ENCODE measurements at regions not wholly inside any gene's neighbourhood (a gene's known extent, or its start where the extent isn't known, plus 50 kb on each side); places are given as distances from the start of the nearest gene placed in this dataset.

- Histone ChIP-seq H3K9me2 (ENCODE audit: insufficient read depth) (no peaks in the 10 kb centered on the region), H3K4me2 (ENCODE audit: low read length) (no peak overlapping the region), H3K9ac (ENCODE audit: low read length) (no peak overlapping the region), H2AFZ (ENCODE audit: low read depth, low read length, poor library complexity, severe bottlenecking) (no peak overlapping the region), H3K4me1 (ENCODE audit: control insufficient read depth in 1 of 2, insufficient read depth in 2 of 2, low read length in 2 of 2) (no peaks in the 10 kb centered on the region), H4K20me1 (ENCODE audit: insufficient read depth) (no peaks in the 10 kb centered on the region), H3K4me3 (replicated peaks in 1 of 2; ENCODE audit: low read depth in 1 of 2, low read length in 2 of 2) (no peak overlapping the region), H3K79me2 (ENCODE audit: insufficient read depth, low read length) (no peaks in the 10 kb centered on the region), H3K36me3 (ENCODE audit: control insufficient read depth in 1 of 2, insufficient read depth in 2 of 2, low read length in 2 of 2) (no peaks in the 10 kb centered on the region), H3K9me3 (ENCODE audit: control insufficient read depth in 1 of 2, insufficient read depth in 1 of 2, low read depth in 1 of 2, low read length in 2 of 2) (peaks cover 8 to 16% of the 10 kb centered on the region in 2 experiments; a peak in 2 of 4 replicates), H3K27me3 (ENCODE audit: insufficient read depth, low read length) (no peaks in the 10 kb centered on the region), H3K27ac (ENCODE audit: low read depth, low read length) (no peak overlapping the region)
- CTCF ChIA-PET: no interaction called here
- no peak for ATAC-seq
- TF ChIP-seq CEBPB (IDR thresholded peaks at IDR 0.05; ENCODE audit: low read depth) (no peak), RAD21 (IDR thresholded peaks at IDR 0.05; ENCODE audit: low read depth) (no peak), SRF (IDR thresholded peaks at IDR 0.05; ENCODE audit: low read depth) (no peak), ZBTB33 (IDR thresholded peaks at IDR 0.05; ENCODE audit: extremely low read depth, insufficient replicate concordance, low read length) (no peak), ZFX (IDR thresholded peaks at IDR 0.05) (no peak), TCF7L2 (IDR thresholded peaks at IDR 0.05; ENCODE audit: borderline replicate concordance, extremely low read depth, insufficient read depth, insufficient read length) (no peak), POLR2A (IDR thresholded peaks at IDR 0.05; ENCODE audit: borderline replicate concordance, extremely low read depth, insufficient read depth, insufficient read length) (no peak), ELF1 (IDR thresholded peaks at IDR 0.05; ENCODE audit: borderline replicate concordance, low read depth) (no peak), REST (IDR thresholded peaks at IDR 0.05; ENCODE audit: low read depth) (no peak), POLR2AphosphoS5 (IDR thresholded peaks at IDR 0.05; ENCODE audit: low read depth, low read length) (no peak), SIN3A (IDR thresholded peaks at IDR 0.05; ENCODE audit: low read depth) (no peak), EGR1 (IDR thresholded peaks at IDR 0.05; ENCODE audit: low read depth) (no peak), EZH2 (IDR thresholded peaks at IDR 0.05) (no peak), JUND (IDR thresholded peaks at IDR 0.05) (no peak), YY1 (IDR thresholded peaks at IDR 0.05; ENCODE audit: extremely low read depth, insufficient replicate concordance, low read depth, low read length) (no peak), EZH2phosphoT487 (IDR thresholded peaks at IDR 0.05; ENCODE audit: borderline replicate concordance) (no peak)
- TF ChIP-seq, protein P1, sequence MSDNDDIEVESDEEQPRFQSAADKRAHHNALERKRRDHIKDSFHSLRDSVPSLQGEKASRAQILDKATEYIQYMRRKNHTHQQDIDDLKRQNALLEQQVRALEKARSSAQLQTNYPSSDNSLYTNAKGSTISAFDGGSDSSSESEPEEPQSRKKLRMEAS (IDR thresholded peaks at IDR 0.05): no peak
- TF ChIP-seq, protein P2, sequence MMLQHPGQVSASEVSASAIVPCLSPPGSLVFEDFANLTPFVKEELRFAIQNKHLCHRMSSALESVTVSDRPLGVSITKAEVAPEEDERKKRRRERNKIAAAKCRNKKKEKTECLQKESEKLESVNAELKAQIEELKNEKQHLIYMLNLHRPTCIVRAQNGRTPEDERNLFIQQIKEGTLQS (IDR thresholded peaks at IDR 0.05): no peak
- TF ChIP-seq, protein P3, sequence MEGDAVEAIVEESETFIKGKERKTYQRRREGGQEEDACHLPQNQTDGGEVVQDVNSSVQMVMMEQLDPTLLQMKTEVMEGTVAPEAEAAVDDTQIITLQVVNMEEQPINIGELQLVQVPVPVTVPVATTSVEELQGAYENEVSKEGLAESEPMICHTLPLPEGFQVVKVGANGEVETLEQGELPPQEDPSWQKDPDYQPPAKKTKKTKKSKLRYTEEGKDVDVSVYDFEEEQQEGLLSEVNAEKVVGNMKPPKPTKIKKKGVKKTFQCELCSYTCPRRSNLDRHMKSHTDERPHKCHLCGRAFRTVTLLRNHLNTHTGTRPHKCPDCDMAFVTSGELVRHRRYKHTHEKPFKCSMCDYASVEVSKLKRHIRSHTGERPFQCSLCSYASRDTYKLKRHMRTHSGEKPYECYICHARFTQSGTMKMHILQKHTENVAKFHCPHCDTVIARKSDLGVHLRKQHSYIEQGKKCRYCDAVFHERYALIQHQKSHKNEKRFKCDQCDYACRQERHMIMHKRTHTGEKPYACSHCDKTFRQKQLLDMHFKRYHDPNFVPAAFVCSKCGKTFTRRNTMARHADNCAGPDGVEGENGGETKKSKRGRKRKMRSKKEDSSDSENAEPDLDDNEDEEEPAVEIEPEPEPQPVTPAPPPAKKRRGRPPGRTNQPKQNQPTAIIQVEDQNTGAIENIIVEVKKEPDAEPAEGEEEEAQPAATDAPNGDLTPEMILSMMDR (IDR thresholded peaks at IDR 0.05 in 2 of 3, conservative IDR thresholded peaks at IDR 0.05 in 1 of 3; ENCODE audit: borderline replicate concordance in 1 of 3, insufficient read depth in 1 of 3, low read depth in 2 of 3, low read length in 2 of 3): no peak
- DNase-seq (ENCODE audit: low read depth, low spot score): no peak
- RAD21 ChIA-PET (ENCODE audit: low non-redundant PET in 1 of 2, low total read pairs in 2 of 2, uncharacterized antibody in 2 of 2, unreplicated experiment in 2 of 2): no interaction called here
- intact Hi-C loops (cut with micrococcal nuclease): no loop called here
- BruUV-seq (replicated peaks): no TSS peak
- POLR2A ChIA-PET: no interaction called here
Observed at GRCh38 chr9:1362845-1363244, 312.7 kb downstream of the DMRT2 start.

Data from HCT116 (cell line).